ENCODE measurements at regions not wholly inside any gene's neighbourhood (a gene's known extent, or its start where the extent isn't known, plus 50 kb on each side); places are given as distances from the start of the nearest gene placed in this dataset.
"Not testable (repeated sequence)": the region's sequence is repeated elsewhere in the genome, so short reads cannot be mapped to it uniquely, and the experiment has no call there.

- no peak for DNase-seq (ENCODE audit: low spot score)
These were observed 185.5 kb downstream of the TEX13C start for GRCh38 chrX:125505207-125505606.

- no peak for DNase-seq (ENCODE audit: low spot score)
These were observed 187.4 kb downstream of the TEX13C start for GRCh38 chrX:125507119-125507518.

- DNase-seq (ENCODE audit: low spot score), result no peak
These were observed 200.4 kb downstream of the TEX13C start for GRCh38 chrX:125520029-125520428.

- no peak for DNase-seq (ENCODE audit: low spot score)
These were observed 203.1 kb downstream of the TEX13C start for GRCh38 chrX:125522752-125523151.

- DNase-seq (ENCODE audit: low spot score), result no peak
These were observed 212.9 kb downstream of the TEX13C start for GRCh38 chrX:125532411-125533089.

GRCh38 chrX:125533352-125533751 lies 213.7 kb downstream of the TEX13C start:
- no peak for DNase-seq (ENCODE audit: low spot score)

GRCh38 chrX:125544031-125544660 lies 224.5 kb downstream of the TEX13C start:
- DNase-seq (ENCODE audit: low spot score), result no peak

GRCh38 chrX:125544856-125545255 lies 225.2 kb downstream of the TEX13C start:
- DNase-seq (ENCODE audit: low spot score), result no peak

- DNase-seq (ENCODE audit: low spot score), result no peak
These were observed 257.8 kb downstream of the TEX13C start for GRCh38 chrX:125577479-125577878.

GRCh38 chrX:125604448-125604847 lies 284.8 kb downstream of the TEX13C start:
- no peak for DNase-seq (ENCODE audit: low spot score)

- DNase-seq (ENCODE audit: low spot score), result no peak
These were observed 285.5 kb downstream of the TEX13C start for GRCh38 chrX:125605145-125605544.

- not testable (repeated sequence) for DNase-seq (ENCODE audit: low spot score)
These were observed 295.1 kb downstream of the TEX13C start for GRCh38 chrX:125614591-125615343.

GRCh38 chrX:125620715-125621587 lies 301.3 kb downstream of the TEX13C start:
- DNase-seq (ENCODE audit: low spot score), result no peak

GRCh38 chrX:125621588-125621927 lies 301.9 kb downstream of the TEX13C start:
- DNase-seq (ENCODE audit: low spot score), result no peak

GRCh38 chrX:125622899-125623298 lies 303.2 kb downstream of the TEX13C start:
- DNase-seq (ENCODE audit: low spot score), result no peak

GRCh38 chrX:125627676-125628075 lies 308.0 kb downstream of the TEX13C start:
- no peak for DNase-seq (ENCODE audit: low spot score)

- DNase-seq (ENCODE audit: low spot score), result no peak
These were observed 308.8 kb downstream of the TEX13C start for GRCh38 chrX:125628435-125628834.

- DNase-seq (ENCODE audit: low spot score), result no peak
These were observed 321.7 kb downstream of the TEX13C start for GRCh38 chrX:125641405-125641804.

- DNase-seq (ENCODE audit: low spot score), result no peak
These were observed 326.5 kb downstream of the TEX13C start for GRCh38 chrX:125646195-125646594.

- no peak for DNase-seq (ENCODE audit: low spot score)
These were observed 331.8 kb downstream of the TEX13C start for GRCh38 chrX:125651426-125651825.

- no peak for DNase-seq (ENCODE audit: low spot score)
These were observed 334.8 kb downstream of the TEX13C start for GRCh38 chrX:125654501-125654900.

GRCh38 chrX:125673758-125674157 lies 354.1 kb downstream of the TEX13C start:
- DNase-seq (ENCODE audit: low spot score), result no peak
